H9 (cell line): ENCODE measurements at regions not wholly inside any gene's neighbourhood (a gene's known extent, or its start where the extent isn't known, plus 50 kb on each side); places are given as distances from the start of the nearest gene placed in this dataset.

Experiments
- DNase-seq: peaks from one replicate; pipeline ENCODE4 v3.0.0-alpha.2; 2017
- H2AFZ ChIP-seq: one replicate; pipeline ENCODE4 v1.6.1; 2013; ENCODE audit warnings: mild to moderate bottlenecking, low read length, control low read depth, moderate library complexity
- H2AK5ac ChIP-seq: 2 replicates; pipeline ENCODE4 v1.6.1; 2013; ENCODE audit warnings: low read length, control low read depth, mixed read lengths; ENCODE audit not compliant: insufficient read length
- H2BK120ac ChIP-seq: one replicate; pipeline ENCODE4 v1.6.1; 2013; ENCODE audit warnings: low read depth, mild to moderate bottlenecking, low read length, control low read depth, inconsistent platforms; ENCODE audit not compliant: poor library complexity, severe bottlenecking
- H2BK12ac ChIP-seq: 2 replicates; pipeline ENCODE4 v1.6.1; 2013; ENCODE audit warnings: low read length, control low read depth, mixed read lengths, low read depth; ENCODE audit not compliant: insufficient read length
- H2BK15ac ChIP-seq: 2 replicates; pipeline ENCODE4 v1.6.1; 2013; ENCODE audit warnings: low read depth, low read length, control low read depth
- H2BK20ac ChIP-seq: one replicate; pipeline ENCODE4 v1.6.1; 2013; ENCODE audit warnings: low read depth, mild to moderate bottlenecking, low read length, control low read depth, inconsistent platforms; ENCODE audit not compliant: poor library complexity, severe bottlenecking
- H2BK5ac ChIP-seq: 2 replicates; pipeline ENCODE4 v1.6.1; 2013; ENCODE audit warnings: low read length, control low read depth, mixed read lengths; ENCODE audit not compliant: insufficient read length
- H3K14ac ChIP-seq: 2 replicates; pipeline ENCODE4 v1.6.1; 2013; ENCODE audit warnings: low read length, control low read depth; ENCODE audit not compliant: insufficient read depth
- H3K18ac ChIP-seq: 2 replicates; pipeline ENCODE4 v1.6.1; 2013; ENCODE audit warnings: low read depth, mild to moderate bottlenecking, mixed read lengths, low read length, control low read depth; ENCODE audit not compliant: insufficient read length
- H3K23ac ChIP-seq: 2 replicates; pipeline ENCODE4 v1.6.1; 2013; ENCODE audit warnings: low read length, control low read depth, mixed read lengths, low read depth; ENCODE audit not compliant: insufficient read length
- H3K23me2 ChIP-seq: 2 replicates; pipeline ENCODE4 v1.6.1; 2013; ENCODE audit warnings: low read depth, mild to moderate bottlenecking, mixed read lengths, low read length, control low read depth; ENCODE audit not compliant: insufficient read length, poor library complexity, severe bottlenecking
- H3K27ac ChIP-seq: 2 replicates; pipeline ENCODE4 v1.5.1; 2013; ENCODE audit warnings: low read length, control low read depth, mixed read lengths, low read depth; ENCODE audit not compliant: insufficient read length
- H3K27me3 ChIP-seq: 2 replicates; pipeline ENCODE4 v1.6.1; 2013; ENCODE audit warnings: low read length, control low read depth, inconsistent platforms; ENCODE audit not compliant: insufficient read depth
- H3K4ac ChIP-seq: 2 replicates; pipeline ENCODE4 v1.6.1; 2013; ENCODE audit warnings: low read depth, mild to moderate bottlenecking, control low read depth, inconsistent platforms, low read length, moderate library complexity
- H3K4me1 ChIP-seq: 2 replicates; pipeline ENCODE4 v1.6.1; 2013; ENCODE audit warnings: low read length, control low read depth, inconsistent platforms; ENCODE audit not compliant: insufficient read depth
- H3K4me2 ChIP-seq: 2 replicates; pipeline ENCODE4 v1.6.1; 2013; ENCODE audit warnings: low read length, control low read depth, mixed read lengths; ENCODE audit not compliant: insufficient read length, insufficient read depth
- H3K56ac ChIP-seq: 2 replicates; pipeline ENCODE4 v1.6.1; 2013; ENCODE audit warnings: low read depth, mild to moderate bottlenecking, mixed read lengths, low read length, control low read depth; ENCODE audit not compliant: insufficient read length
- H3K79me1 ChIP-seq: 2 replicates; pipeline ENCODE4 v1.6.1; 2013; ENCODE audit warnings: low read depth, mild to moderate bottlenecking, moderate library complexity, low read length, control low read depth, inconsistent platforms; ENCODE audit not compliant: insufficient read depth, poor library complexity, severe bottlenecking
- H3K79me2 ChIP-seq: 2 replicates; pipeline ENCODE4 v1.6.1; 2013; ENCODE audit warnings: low read length, control low read depth, inconsistent platforms; ENCODE audit not compliant: insufficient read depth
- H3K9ac ChIP-seq: 2 replicates; pipeline ENCODE4 v1.6.1; 2013; ENCODE audit warnings: low read length, control low read depth, mixed read lengths; ENCODE audit not compliant: insufficient read length; ENCODE audit errors: extremely low read depth
- H3K9me3 ChIP-seq: one replicate; pipeline ENCODE4 v1.6.1; 2013; ENCODE audit warnings: low read depth, low read length, inconsistent platforms; ENCODE audit not compliant: control insufficient read depth
- H3T11ph ChIP-seq: one replicate; pipeline ENCODE4 v1.6.1; 2013; ENCODE audit warnings: mild to moderate bottlenecking, low read length, control low read depth, inconsistent platforms
- H4K20me1 ChIP-seq: one replicate; pipeline ENCODE4 v1.6.1; 2013; ENCODE audit not compliant: control insufficient read depth, insufficient read length, insufficient read depth
- H4K5ac ChIP-seq: 2 replicates; pipeline ENCODE4 v1.6.1; 2013; ENCODE audit warnings: low read depth, mild to moderate bottlenecking, mixed read lengths, low read length, control low read depth; ENCODE audit not compliant: insufficient read length
- H4K8ac ChIP-seq: replicated peaks from 2 replicates; pipeline ENCODE4 v1.6.1; 2013; ENCODE audit warnings: low read length, control low read depth, mixed read lengths, low read depth; ENCODE audit not compliant: insufficient read length
- H4K91ac ChIP-seq: 2 replicates; pipeline ENCODE4 v1.6.1; 2013; ENCODE audit warnings: low read depth, mild to moderate bottlenecking, moderate library complexity, mixed read lengths, low read length, control low read depth; ENCODE audit not compliant: insufficient read length
- H3K27ac Mint-ChIP-seq, 3 experiments: 2 replicates in 2 of 3; 3 replicates in 1 of 3; pipeline ENCODE4 v1.8.0; 2020 to 2021; ENCODE audit warnings: mixed read lengths in 3 of 3, mild to moderate bottlenecking in 1 of 3, moderate library complexity in 1 of 3
- H3K27me3 Mint-ChIP-seq: 2 replicates; pipeline ENCODE4 v1.8.0; 2021; ENCODE audit warnings: low read depth, mild to moderate bottlenecking, moderate library complexity, mixed read lengths
- H3K36me3 Mint-ChIP-seq, 3 experiments: 2 replicates in 2 of 3; 3 replicates in 1 of 3; pipeline ENCODE4 v1.8.0; 2020 to 2021; ENCODE audit warnings: low read depth in 3 of 3, mixed read lengths in 3 of 3; ENCODE audit not compliant: insufficient read depth in 1 of 3
- H3K4me1 Mint-ChIP-seq, 2 experiments: 2 replicates each; pipeline ENCODE4 v1.8.0; 2020; ENCODE audit warnings: mixed read lengths in 2 of 2
- H3K4me3 Mint-ChIP-seq, 2 experiments: 2 replicates in 1 of 2; 3 replicates in 1 of 2; pipeline ENCODE4 v1.8.0; 2020 to 2021; ENCODE audit warnings: mild to moderate bottlenecking in 2 of 2, mixed read lengths in 2 of 2, moderate library complexity in 1 of 2
- H3K9me3 Mint-ChIP-seq, 2 experiments: 2 replicates in 1 of 2; 3 replicates in 1 of 2; pipeline ENCODE4 v1.8.0; 2020; ENCODE audit warnings: mild to moderate bottlenecking in 2 of 2, mixed read lengths in 2 of 2, moderate library complexity in 1 of 2
- WGBS: extraction: QIAGEN DNeasy Blood & Tissue Kit; methylation state at CpG from one replicate; pipeline ENCODE4 v1.1.7; 2013; ENCODE audit warnings: missing lambda C conversion rate, low lambda C conversion rate, mixed read lengths; ENCODE audit not compliant: insufficient read length; ENCODE audit errors: extremely low coverage; 5-methylcytosine and 5-hydroxymethylcytosine counted together
- TF ChIP-seq, protein P1 (sequence below): fragments of 200-600 bp; sonication (generic); conservative IDR thresholded peaks from 3 replicates; pipeline ENCODE4 v1.8.0; 2021; ENCODE audit warnings: antibody characterized with exemption, mild to moderate bottlenecking

DNA sequence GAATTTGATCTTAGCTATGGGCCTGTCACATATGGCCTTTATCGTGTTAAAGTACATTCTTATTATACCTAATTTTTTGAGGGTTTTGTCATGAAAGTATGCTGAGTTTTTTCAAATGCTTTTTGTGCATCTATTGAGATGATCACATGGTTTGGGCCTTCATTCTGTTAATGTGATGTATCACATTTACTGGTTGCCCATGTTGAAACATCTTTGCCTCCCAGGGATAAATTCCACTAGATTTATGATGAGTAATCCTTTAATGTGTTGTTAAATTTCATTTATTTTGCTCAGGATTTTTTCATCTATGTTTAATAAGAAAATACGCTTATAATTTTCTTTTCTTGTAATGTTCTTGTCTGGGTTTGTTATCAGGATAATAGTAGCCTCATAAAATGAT lies 442.0 kb downstream of the MDFIC start:
- no CpG with 5 or more reads among the region's 2 CpGs for WGBS
- Histone ChIP-seq H3K9me3 (no peaks in the 10 kb centered on the region), H4K20me1 (no peaks in the 10 kb centered on the region), H3K56ac (no peak overlapping the region), H2BK15ac (no peak overlapping the region), H2AK5ac (no peak overlapping the region), H3K79me2 (no peaks in the 10 kb centered on the region), H3K23ac (no peak overlapping the region), H3K18ac (no peak overlapping the region), H3K27me3 (no peaks in the 10 kb centered on the region), H4K5ac (no peak overlapping the region), H4K91ac (no peak overlapping the region), H2BK5ac (no peak overlapping the region), H3K23me2 (no peaks in the 10 kb centered on the region), H4K8ac (no peak overlapping the region), H3K27ac (no peak overlapping the region), H3K4me1 (no peaks in the 10 kb centered on the region), H2BK20ac (no peak overlapping the region), H3K79me1 (no peaks in the 10 kb centered on the region), H3K4me2 (no peak overlapping the region), H3K9ac (no peak overlapping the region), H3T11ph (no peak overlapping the region), H3K14ac (no peak overlapping the region), H2AFZ (no peak overlapping the region), H3K4ac (no peak overlapping the region), H2BK12ac (no peak overlapping the region), H2BK120ac (no peak overlapping the region)
- Mint-ChIP-seq H3K27me3 (no peaks in the 10 kb centered on the region), H3K36me3 (no peaks in the 10 kb centered on the region), H3K4me3 (no peak overlapping the region), H3K9me3 (no peaks in the 10 kb centered on the region), H3K4me1 (peaks cover under 1% of the 10 kb centered on the region in 2 experiments; a peak in 2 of 4 replicates), H3K27ac (no peak overlapping the region)
- no peak for DNase-seq
- TF ChIP-seq, protein P1, sequence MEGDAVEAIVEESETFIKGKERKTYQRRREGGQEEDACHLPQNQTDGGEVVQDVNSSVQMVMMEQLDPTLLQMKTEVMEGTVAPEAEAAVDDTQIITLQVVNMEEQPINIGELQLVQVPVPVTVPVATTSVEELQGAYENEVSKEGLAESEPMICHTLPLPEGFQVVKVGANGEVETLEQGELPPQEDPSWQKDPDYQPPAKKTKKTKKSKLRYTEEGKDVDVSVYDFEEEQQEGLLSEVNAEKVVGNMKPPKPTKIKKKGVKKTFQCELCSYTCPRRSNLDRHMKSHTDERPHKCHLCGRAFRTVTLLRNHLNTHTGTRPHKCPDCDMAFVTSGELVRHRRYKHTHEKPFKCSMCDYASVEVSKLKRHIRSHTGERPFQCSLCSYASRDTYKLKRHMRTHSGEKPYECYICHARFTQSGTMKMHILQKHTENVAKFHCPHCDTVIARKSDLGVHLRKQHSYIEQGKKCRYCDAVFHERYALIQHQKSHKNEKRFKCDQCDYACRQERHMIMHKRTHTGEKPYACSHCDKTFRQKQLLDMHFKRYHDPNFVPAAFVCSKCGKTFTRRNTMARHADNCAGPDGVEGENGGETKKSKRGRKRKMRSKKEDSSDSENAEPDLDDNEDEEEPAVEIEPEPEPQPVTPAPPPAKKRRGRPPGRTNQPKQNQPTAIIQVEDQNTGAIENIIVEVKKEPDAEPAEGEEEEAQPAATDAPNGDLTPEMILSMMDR = no peak
